ENCODE measurements at regions not wholly inside any gene's neighbourhood (a gene's known extent, or its start where the extent isn't known, plus 50 kb on each side); places are given as distances from the start of the nearest gene placed in this dataset.

GRCh38 chr3:107269136-107269535 lies 108.1 kb upstream of the CCDC54 start:
- TF ChIP-seq CTCF (IDR thresholded peaks at IDR 0.05; ENCODE audit: low read depth, low read length) (no peak), EZH2phosphoT487 (IDR thresholded peaks at IDR 0.05; ENCODE audit: low read depth) (no peak)
